ENCODE measurements at regions not wholly inside any gene's neighbourhood (a gene's known extent, or its start where the extent isn't known, plus 50 kb on each side); places are given as distances from the start of the nearest gene placed in this dataset.

DNA sequence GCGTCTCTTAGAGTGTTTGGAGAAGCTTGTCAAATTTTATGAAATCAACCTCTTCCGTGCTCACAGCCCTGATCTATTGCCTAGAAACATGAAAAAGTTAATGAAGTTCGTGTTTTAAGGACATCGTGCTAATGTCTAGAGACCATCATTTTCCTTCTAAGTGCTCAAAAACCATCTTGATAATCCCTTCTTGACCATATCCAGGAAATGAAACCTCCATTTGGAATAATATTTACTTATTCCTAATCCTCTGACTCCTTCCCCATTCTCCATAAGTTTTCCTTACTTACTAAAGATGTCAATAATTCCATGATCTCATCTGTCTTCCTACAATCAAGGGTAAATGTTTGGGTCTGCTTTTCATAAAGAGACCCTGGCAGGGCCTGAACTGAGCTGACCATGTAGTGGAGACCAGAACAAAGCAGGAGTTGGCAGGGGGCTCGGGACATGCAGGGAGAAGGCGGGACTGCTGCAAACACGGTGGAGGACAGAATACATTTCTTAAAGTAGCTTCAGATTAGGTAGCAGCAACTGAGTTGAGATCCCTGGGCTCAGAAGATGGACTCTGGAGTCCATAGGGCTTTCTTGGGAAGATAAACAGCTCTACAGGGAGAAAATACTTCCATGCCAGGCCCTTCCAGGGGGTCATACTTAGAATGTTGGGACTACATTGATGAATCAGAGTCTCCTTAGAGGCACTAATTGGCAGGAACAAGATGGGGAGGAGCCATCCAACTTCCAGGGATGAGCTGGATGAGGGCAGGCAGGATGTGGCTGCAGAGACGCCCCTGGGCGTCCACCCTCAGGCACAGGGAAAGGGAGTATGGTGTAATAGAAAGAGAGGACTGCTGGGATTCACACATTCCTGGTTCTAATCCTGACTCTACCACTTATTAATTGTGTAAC, 100.7 kb downstream of the RIN2 start:
- TF ChIP-seq POLR2A (IDR thresholded peaks at IDR 0.05; ENCODE audit: extremely low read depth, insufficient read length) (no peak), CTCF (IDR thresholded peaks at IDR 0.05; ENCODE audit: low read depth, low read length) (no peak)
- TF ChIP-seq, protein P1, sequence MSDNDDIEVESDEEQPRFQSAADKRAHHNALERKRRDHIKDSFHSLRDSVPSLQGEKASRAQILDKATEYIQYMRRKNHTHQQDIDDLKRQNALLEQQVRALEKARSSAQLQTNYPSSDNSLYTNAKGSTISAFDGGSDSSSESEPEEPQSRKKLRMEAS (IDR thresholded peaks at IDR 0.05; ENCODE audit: low read depth, low read length), result no peak
